NCI-H1694 treated with DMSO at 0.1 percent for 48 hours (cell line): ENCODE measurements at regions not wholly inside any gene's neighbourhood (a gene's known extent, or its start where the extent isn't known, plus 50 kb on each side); places are given as distances from the start of the nearest gene placed in this dataset.

Experiments
- DNase-seq: peaks from one replicate; lab custom pipeline; 2025; lab: John Stamatoyannopoulos, UW

- DNase-seq: peak; percentile 61
Observed at GRCh38 chr18:4851301-4851976, 345.6 kb downstream of the AKAIN1 start.

- DNase-seq: peak; percentile 75
Observed at GRCh38 chr18:4847056-4847455, 350.0 kb downstream of the AKAIN1 start.

GRCh38 chr18:4844320-4844719 is 352.7 kb downstream of the AKAIN1 start:
- DNase-seq: no peak

- no peak for DNase-seq
Observed at GRCh38 chr18:4843771-4844170, 353.3 kb downstream of the AKAIN1 start.

- DNase-seq: no peak
Observed at GRCh38 chr18:4842751-4843150, 354.3 kb downstream of the AKAIN1 start.

- no peak for DNase-seq
Observed at GRCh38 chr18:4842287-4842686, 354.8 kb downstream of the AKAIN1 start.

- no peak for DNase-seq
Observed at GRCh38 chr18:4839639-4840038, 357.4 kb downstream of the AKAIN1 start.

GRCh38 chr18:4836141-4836540 is 360.9 kb downstream of the AKAIN1 start:
- no peak for DNase-seq

- no peak for DNase-seq
Observed at GRCh38 chr18:4831791-4832375, 365.2 kb downstream of the AKAIN1 start.

- DNase-seq: no peak
Observed at GRCh38 chr18:4831127-4831526, 365.9 kb downstream of the AKAIN1 start.

GRCh38 chr18:4823091-4823490 is 368.0 kb upstream of the DLGAP1 start:
- no peak for DNase-seq

GRCh38 chr18:4821801-4822200 is 366.7 kb upstream of the DLGAP1 start:
- no peak for DNase-seq

GRCh38 chr18:4817665-4818064 is 362.6 kb upstream of the DLGAP1 start:
- DNase-seq: no peak

GRCh38 chr18:4813708-4814107 is 358.6 kb upstream of the DLGAP1 start:
- no peak for DNase-seq

GRCh38 chr18:4808891-4809290 is 353.8 kb upstream of the DLGAP1 start:
- no peak for DNase-seq

GRCh38 chr18:4807604-4808293 is 352.6 kb upstream of the DLGAP1 start:
- DNase-seq: no peak

- no peak for DNase-seq
Observed at GRCh38 chr18:4806331-4806730, 351.2 kb upstream of the DLGAP1 start.

GRCh38 chr18:4802296-4802695 is 347.2 kb upstream of the DLGAP1 start:
- DNase-seq: no peak

- no peak for DNase-seq
Observed at GRCh38 chr18:4801151-4801550, 346.0 kb upstream of the DLGAP1 start.

- DNase-seq: no peak
Observed at GRCh38 chr18:4797002-4797685, 342.0 kb upstream of the DLGAP1 start.

- no peak for DNase-seq
Observed at GRCh38 chr18:4789506-4789905, 334.4 kb upstream of the DLGAP1 start.

GRCh38 chr18:4781873-4782272 is 326.8 kb upstream of the DLGAP1 start:
- DNase-seq: no peak

- DNase-seq: no peak
Observed at GRCh38 chr18:4765401-4765800, 310.3 kb upstream of the DLGAP1 start.
